ENCODE measurements at regions not wholly inside any gene's neighbourhood (a gene's known extent, or its start where the extent isn't known, plus 50 kb on each side); places are given as distances from the start of the nearest gene placed in this dataset.

DNA sequence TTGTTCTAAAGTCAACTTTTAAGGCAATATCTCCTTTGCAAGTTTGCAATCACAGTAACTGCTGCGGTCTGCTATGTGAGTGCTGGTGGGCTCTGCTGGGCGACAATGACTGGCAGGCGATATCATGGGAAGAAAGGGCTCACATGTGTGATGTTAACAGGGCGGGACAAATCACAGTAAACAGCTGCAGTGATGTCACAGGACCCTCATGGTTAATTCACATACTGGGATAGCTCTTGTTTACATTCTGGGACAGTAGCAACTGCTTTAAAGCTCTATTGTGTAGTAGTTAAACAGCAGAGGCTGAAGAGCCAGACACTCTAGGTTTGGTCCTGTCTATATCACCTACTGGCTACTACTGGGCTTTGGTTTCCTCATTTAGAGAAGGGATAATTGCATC, 257.2 kb upstream of the ASIC2 start:
- TF ChIP-seq, protein P1, sequence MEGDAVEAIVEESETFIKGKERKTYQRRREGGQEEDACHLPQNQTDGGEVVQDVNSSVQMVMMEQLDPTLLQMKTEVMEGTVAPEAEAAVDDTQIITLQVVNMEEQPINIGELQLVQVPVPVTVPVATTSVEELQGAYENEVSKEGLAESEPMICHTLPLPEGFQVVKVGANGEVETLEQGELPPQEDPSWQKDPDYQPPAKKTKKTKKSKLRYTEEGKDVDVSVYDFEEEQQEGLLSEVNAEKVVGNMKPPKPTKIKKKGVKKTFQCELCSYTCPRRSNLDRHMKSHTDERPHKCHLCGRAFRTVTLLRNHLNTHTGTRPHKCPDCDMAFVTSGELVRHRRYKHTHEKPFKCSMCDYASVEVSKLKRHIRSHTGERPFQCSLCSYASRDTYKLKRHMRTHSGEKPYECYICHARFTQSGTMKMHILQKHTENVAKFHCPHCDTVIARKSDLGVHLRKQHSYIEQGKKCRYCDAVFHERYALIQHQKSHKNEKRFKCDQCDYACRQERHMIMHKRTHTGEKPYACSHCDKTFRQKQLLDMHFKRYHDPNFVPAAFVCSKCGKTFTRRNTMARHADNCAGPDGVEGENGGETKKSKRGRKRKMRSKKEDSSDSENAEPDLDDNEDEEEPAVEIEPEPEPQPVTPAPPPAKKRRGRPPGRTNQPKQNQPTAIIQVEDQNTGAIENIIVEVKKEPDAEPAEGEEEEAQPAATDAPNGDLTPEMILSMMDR (IDR thresholded peaks at IDR 0.05), result no peak
- TF ChIP-seq POLR2A (IDR thresholded peaks at IDR 0.05), result no peak

Data from esophagus squamous epithelium (tissue), 4 donors.